HG02610 (cell line): ENCODE measurements at regions not wholly inside any gene's neighbourhood (a gene's known extent, or its start where the extent isn't known, plus 50 kb on each side); places are given as distances from the start of the nearest gene placed in this dataset.

ENCODE experiments used
- ATAC-seq: cut with Tn5 transposase; IDR thresholded peaks from one replicate; pipeline ENCODE4 v1.9.1; 2021; ENCODE audit warnings: mild to moderate bottlenecking, moderate library complexity; ENCODE audit not compliant: unreplicated experiment

- no peak for ATAC-seq
Measured at GRCh38 chr15:94745371-94745770, 514.0 kb downstream of the MCTP2 start.

- no peak for ATAC-seq
Measured at GRCh38 chr15:94747510-94747909, 516.1 kb downstream of the MCTP2 start.

- peak; percentile 82 for ATAC-seq
Measured at GRCh38 chr15:94749811-94750617, 518.7 kb downstream of the MCTP2 start.

- no peak for ATAC-seq
Measured at GRCh38 chr15:94760348-94760747, 529.0 kb downstream of the MCTP2 start.

GRCh38 chr15:94761574-94761973 is 530.2 kb downstream of the MCTP2 start:
- no peak for ATAC-seq

- no peak for ATAC-seq
Measured at GRCh38 chr15:94769089-94769488, 537.7 kb downstream of the MCTP2 start.

GRCh38 chr15:94770199-94770598 is 538.8 kb downstream of the MCTP2 start:
- ATAC-seq, result no peak

GRCh38 chr15:94777037-94777436 is 545.7 kb downstream of the MCTP2 start:
- no peak for ATAC-seq

GRCh38 chr15:94778840-94779239 is 547.5 kb downstream of the MCTP2 start:
- no peak for ATAC-seq

- ATAC-seq, result no peak
Measured at GRCh38 chr15:94780166-94780565, 548.8 kb downstream of the MCTP2 start.

- no peak for ATAC-seq
Measured at GRCh38 chr15:94785091-94785490, 553.7 kb downstream of the MCTP2 start.

- ATAC-seq, result no peak
Measured at GRCh38 chr15:94791008-94791407, 559.6 kb downstream of the MCTP2 start.

GRCh38 chr15:94791510-94791909 is 560.1 kb downstream of the MCTP2 start:
- ATAC-seq, result no peak

GRCh38 chr15:94792196-94792595 is 560.8 kb downstream of the MCTP2 start:
- ATAC-seq, result no peak

- no peak for ATAC-seq
Measured at GRCh38 chr15:94793207-94793606, 561.8 kb downstream of the MCTP2 start.

- no peak for ATAC-seq
Measured at GRCh38 chr15:94793641-94794040, 562.3 kb downstream of the MCTP2 start.

GRCh38 chr15:94804613-94805012 is 573.3 kb downstream of the MCTP2 start:
- no peak for ATAC-seq

GRCh38 chr15:94815110-94815731 is 583.9 kb downstream of the MCTP2 start:
- no peak for ATAC-seq

- no peak for ATAC-seq
Measured at GRCh38 chr15:94815914-94816313, 584.6 kb downstream of the MCTP2 start.

GRCh38 chr15:94829887-94830884 is 598.8 kb downstream of the MCTP2 start:
- ATAC-seq, result no peak

- ATAC-seq, result no peak
Measured at GRCh38 chr15:94834000-94834399, 602.6 kb downstream of the MCTP2 start.
